B cell (primary cell): ENCODE measurements at regions not wholly inside any gene's neighbourhood (a gene's known extent, or its start where the extent isn't known, plus 50 kb on each side); places are given as distances from the start of the nearest gene placed in this dataset.

Experiments
- ATAC-seq: fragments of 200-7000 bp; cut with Tn5 transposase; one replicate; pipeline ENCODE4 v1.10.0; 2021; ENCODE audit warnings: low read depth, mild to moderate bottlenecking, moderate number of reproducible peaks, moderate library complexity
- CTCF ChIA-PET: fragments of 350-600 bp; sonication (Branson Sonifier 250); formaldehyde crosslinking; loops from one replicate; lab custom pipeline; 2021; ENCODE audit warnings: antibody characterized with exemption, inconsistent platforms; lab: Charles Lee
- POLR2A ChIA-PET: fragments of 350-600 bp; sonication (Branson Sonifier 250); formaldehyde crosslinking; loops from one replicate; lab custom pipeline; 2021; ENCODE audit warnings: antibody characterized with exemption; lab: Charles Lee
- DNase-seq: peaks from one replicate; pipeline ENCODE4 v3.0.0; 2013
- H2AFZ ChIP-seq: 2 replicates; pipeline ENCODE4 v1.6.1; 2012; ENCODE audit warnings: mild to moderate bottlenecking, low read depth, low read length; ENCODE audit not compliant: insufficient read depth, poor library complexity, severe bottlenecking
- H3K27ac ChIP-seq, 2 donors: 1 replicate in 1 of 2; 2 replicates in 1 of 2; pipeline ENCODE4 v1.5.1; 2012 to 2013; ENCODE audit warnings: low read length in 2 of 2, mild to moderate bottlenecking in 2 of 2, moderate library complexity in 1 of 2
- H3K27me3 ChIP-seq, 4 experiments: fragments of 200-600 bp in 1 of 4; sonication (generic) in 1 of 4; replicated peaks in 1 of 4; 1 replicate in 2 of 4; 2 replicates in 2 of 4; pipeline versions ENCODE4 v1.6.1 to v1.7.0; 2013 to 2016; ENCODE audit warnings: low read length in 3 of 4, mild to moderate bottlenecking in 2 of 4, mixed read lengths in 1 of 4, moderate library complexity in 1 of 4; ENCODE audit not compliant: insufficient read depth in 4 of 4, control insufficient read depth in 3 of 4; ENCODE audit errors: control extremely low read depth in 1 of 4
- H3K36me3 ChIP-seq, 2 experiments: replicated peaks in 1 of 2; 1 replicate in 1 of 2; 2 replicates in 1 of 2; pipeline versions ENCODE4 v1.6.1 to v1.7.1; 2013; ENCODE audit warnings: low read length in 1 of 2; ENCODE audit not compliant: insufficient read depth in 2 of 2, control insufficient read depth in 1 of 2; ENCODE audit errors: control extremely low read depth in 1 of 2, extremely low read depth in 1 of 2
- H3K4me1 ChIP-seq, 2 donors: fragments of 200-600 bp in 1 of 2; sonication (generic) in 1 of 2; 1 replicate in 1 of 2; 2 replicates in 1 of 2; pipeline versions ENCODE4 v1.5.1 to v1.6.1; 2013 to 2017; ENCODE audit warnings: low read length in 2 of 2; ENCODE audit not compliant: control insufficient read depth in 2 of 2, insufficient read depth in 2 of 2
- H3K4me2 ChIP-seq: replicated peaks from 2 replicates; pipeline ENCODE3; 2012; ENCODE audit warnings: mild to moderate bottlenecking, low read depth, low read length; ENCODE audit not compliant: poor library complexity, severe bottlenecking
- H3K4me3 ChIP-seq, 5 experiments: fragments of 200-600 bp in 1 of 5; sonication (generic) in 1 of 5; 1 replicate in 3 of 5; 2 replicates in 2 of 5; pipeline versions ENCODE4 v1.5.1 to v1.7.0; 2011 to 2016; ENCODE audit warnings: low read length in 4 of 5, mild to moderate bottlenecking in 4 of 5, low read depth in 2 of 5, control low read depth in 1 of 5, moderate library complexity in 1 of 5; ENCODE audit not compliant: insufficient read depth in 1 of 5; ENCODE audit errors: control extremely low read depth in 1 of 5, extremely low read depth in 1 of 5
- H3K79me2 ChIP-seq: fragments of 200-600 bp; sonication (generic); one replicate; pipeline ENCODE4 v1.6.0; 2016; ENCODE audit warnings: low read length; ENCODE audit not compliant: control insufficient read depth, insufficient read depth
- H3K9ac ChIP-seq: fragments of 200-600 bp; sonication (generic); 2 replicates; pipeline ENCODE4 v1.6.1; 2017; ENCODE audit warnings: mild to moderate bottlenecking, low read length, moderate library complexity
- H3K9me3 ChIP-seq, 3 donors: one replicate each; pipeline versions ENCODE4 v1.6.1 to v1.7.1; 2013; ENCODE audit warnings: low read length in 2 of 3; ENCODE audit not compliant: control insufficient read depth in 2 of 3, insufficient read depth in 1 of 3; ENCODE audit errors: control extremely low read depth in 1 of 3
- H4K20me1 ChIP-seq: 2 replicates; pipeline ENCODE4 v1.6.0; 2012; ENCODE audit warnings: mild to moderate bottlenecking, low read length; ENCODE audit not compliant: insufficient read depth, control insufficient read depth, poor library complexity, severe bottlenecking
- H3K27ac Mint-ChIP-seq: one replicate; pipeline ENCODE4 v1.8.0; 2021; ENCODE audit warnings: mixed read lengths
- H3K27me3 Mint-ChIP-seq: one replicate; pipeline ENCODE4 v1.8.0; 2021; ENCODE audit warnings: mixed read lengths
- H3K4me1 Mint-ChIP-seq: one replicate; pipeline ENCODE4 v1.8.0; 2021; ENCODE audit warnings: mixed read lengths
- H3K4me3 Mint-ChIP-seq: one replicate; pipeline ENCODE4 v1.8.0; 2021; ENCODE audit warnings: mixed read lengths
- H3K9me3 Mint-ChIP-seq: one replicate; pipeline ENCODE4 v1.8.0; 2022; ENCODE audit warnings: mixed read lengths; ENCODE audit not compliant: insufficient read depth
- CTCF ChIP-seq: fragments of 200-600 bp; IDR thresholded peaks from one replicate; pipeline ENCODE4 v1.8.0; 2022; ENCODE audit warnings: antibody characterized with exemption, mild to moderate bottlenecking
- EZH2 ChIP-seq: IDR thresholded peaks from 2 replicates; pipeline ENCODE4 v1.6.1; 2012; ENCODE audit warnings: borderline replicate concordance, low read depth, mild to moderate bottlenecking, moderate library complexity, low read length; ENCODE audit not compliant: insufficient read depth, poor library complexity, severe bottlenecking
- WGBS: methylation state at CpG from one replicate; pipeline ENCODE4 v1.1.5; 2013; ENCODE audit warnings: missing lambda C conversion rate; ENCODE audit not compliant: insufficient coverage; 5-methylcytosine and 5-hydroxymethylcytosine counted together
- intact Hi-C: fragments of 100-400 bp; cut with micrococcal nuclease; formaldehyde crosslinking; loops from one replicate; pipeline ENCODE4 v1.10.0; 2022

- Histone ChIP-seq H3K27me3 (no peaks in the 10 kb centered on the region), H3K9me3 (no peaks in the 10 kb centered on the region), H3K27ac (no peak overlapping the region), H3K4me1 (no peaks in the 10 kb centered on the region), H2AFZ (no peak overlapping the region), H4K20me1 (no peaks in the 10 kb centered on the region), H3K36me3 (no peaks in the 10 kb centered on the region), H3K9ac (no peak overlapping the region), H3K79me2 (no peaks in the 10 kb centered on the region), H3K4me3 (no peak overlapping the region), H3K4me2 (no peak overlapping the region)
- intact Hi-C loops, result no loop called here
- Mint-ChIP-seq H3K4me1 (no peaks in the 10 kb centered on the region), H3K4me3 (no peak overlapping the region), H3K9me3 (no peaks in the 10 kb centered on the region), H3K27me3 (peaks cover 5% of the 10 kb centered on the region), H3K27ac (no peak overlapping the region)
- ChIA-PET CTCF (no interaction called here), POLR2A (no interaction called here)
- DNase-seq (no peak), ATAC-seq (no peak)
- TF ChIP-seq CTCF, result no peak
- TF ChIP-seq EZH2, result no peak
- WGBS, result 89% methylated on average over 1 of the region's 2 CpGs
Observed at GRCh38 chr10:43885842-43886241, 237.2 kb upstream of the ZNF32 start.

GRCh38 chr10:43885252-43885651 is 236.6 kb upstream of the ZNF32 start:
- Histone ChIP-seq H3K79me2 (no peaks in the 10 kb centered on the region), H3K4me2 (no peak overlapping the region), H3K4me3 (no peak overlapping the region), H4K20me1 (no peaks in the 10 kb centered on the region), H3K9me3 (no peaks in the 10 kb centered on the region), H3K4me1 (no peaks in the 10 kb centered on the region), H3K9ac (no peak overlapping the region), H3K27ac (no peak overlapping the region), H2AFZ (no peak overlapping the region), H3K36me3 (no peaks in the 10 kb centered on the region), H3K27me3 (no peaks in the 10 kb centered on the region)
- TF ChIP-seq EZH2 (no peak), CTCF (no peak)
- Mint-ChIP-seq H3K4me3 (no peak overlapping the region), H3K9me3 (no peaks in the 10 kb centered on the region), H3K27ac (no peak overlapping the region), H3K27me3 (peaks cover 5% of the 10 kb centered on the region), H3K4me1 (no peaks in the 10 kb centered on the region)
- ChIA-PET POLR2A (no interaction called here), CTCF (no interaction called here)
- ATAC-seq (no peak), DNase-seq (no peak)
- WGBS, result 81% methylated on average over 4 of the region's 5 CpGs
- intact Hi-C loops, result no loop called here
